AG08396 (cell line): ENCODE measurements at regions not wholly inside any gene's neighbourhood (a gene's known extent, or its start where the extent isn't known, plus 50 kb on each side); places are given as distances from the start of the nearest gene placed in this dataset.
A peak's percentile ranks its signal among the peaks of the same experiment; 100 is the strongest.

Experiments used
- DNase-seq: peaks from one replicate; pipeline ENCODE4 v3.0.0; 2012; ENCODE audit warnings: low spot score, mixed read lengths

DNA sequence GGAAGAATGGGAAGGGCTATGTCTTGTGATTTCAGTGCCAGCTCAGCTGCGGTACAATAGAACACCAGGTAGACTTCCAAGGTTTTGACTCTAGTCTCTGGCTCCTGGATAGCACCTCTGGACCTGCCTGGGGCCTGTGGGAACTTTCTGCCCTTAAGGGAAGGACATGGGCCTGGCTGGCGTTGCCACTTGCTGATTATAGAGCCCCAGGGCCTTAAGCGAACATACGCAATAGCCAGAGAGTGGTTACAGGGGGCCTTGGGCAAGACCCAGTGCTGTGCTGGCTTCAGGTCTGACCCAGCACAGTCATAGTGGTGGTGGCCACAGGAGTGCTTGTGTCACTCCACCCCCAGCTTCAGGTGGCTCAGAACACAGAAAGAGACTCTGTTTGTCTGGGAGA, 131.1 kb upstream of the COL21A1 start:
- DNase-seq = no peak

DNA sequence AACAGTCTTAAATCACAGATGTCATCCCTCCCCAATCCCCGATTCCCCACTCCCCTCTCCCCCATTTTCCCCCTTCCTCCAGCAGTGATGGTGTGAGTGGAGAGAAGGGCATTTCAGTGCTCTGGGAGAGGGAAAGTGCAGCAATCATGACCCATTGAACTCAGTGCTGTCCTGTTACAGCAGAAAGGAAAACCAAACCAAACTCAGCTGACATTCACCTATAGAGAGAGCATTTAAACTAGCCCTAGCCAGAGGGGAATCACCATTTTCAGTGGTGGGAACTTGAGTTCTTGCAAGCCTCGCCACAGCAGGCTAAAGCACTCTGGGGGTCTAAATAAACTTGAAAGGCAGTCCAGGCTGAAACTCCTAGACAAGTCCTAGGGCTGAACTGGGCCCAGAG, 129.9 kb upstream of the COL21A1 start:
- DNase-seq = no peak

DNA sequence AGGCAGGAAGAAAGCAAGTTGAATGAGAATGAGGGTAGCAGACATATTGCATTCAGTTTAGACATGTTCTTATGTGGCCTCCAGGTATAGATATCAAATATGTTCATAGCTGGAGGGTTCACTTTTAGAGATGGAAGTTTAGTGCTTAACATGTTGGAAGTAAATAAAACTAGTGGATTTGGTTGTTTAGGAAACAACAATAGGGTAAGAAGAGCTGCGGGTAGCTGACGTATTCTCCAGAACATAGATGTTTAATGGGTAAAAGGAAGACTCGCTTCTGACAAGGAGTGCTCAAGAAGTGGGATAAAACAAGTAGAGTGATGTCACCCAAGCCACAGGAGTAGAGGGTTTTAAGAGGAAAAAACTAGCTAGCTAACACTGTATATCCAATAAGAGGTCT, 128.4 kb upstream of the COL21A1 start:
- no peak for DNase-seq

DNA sequence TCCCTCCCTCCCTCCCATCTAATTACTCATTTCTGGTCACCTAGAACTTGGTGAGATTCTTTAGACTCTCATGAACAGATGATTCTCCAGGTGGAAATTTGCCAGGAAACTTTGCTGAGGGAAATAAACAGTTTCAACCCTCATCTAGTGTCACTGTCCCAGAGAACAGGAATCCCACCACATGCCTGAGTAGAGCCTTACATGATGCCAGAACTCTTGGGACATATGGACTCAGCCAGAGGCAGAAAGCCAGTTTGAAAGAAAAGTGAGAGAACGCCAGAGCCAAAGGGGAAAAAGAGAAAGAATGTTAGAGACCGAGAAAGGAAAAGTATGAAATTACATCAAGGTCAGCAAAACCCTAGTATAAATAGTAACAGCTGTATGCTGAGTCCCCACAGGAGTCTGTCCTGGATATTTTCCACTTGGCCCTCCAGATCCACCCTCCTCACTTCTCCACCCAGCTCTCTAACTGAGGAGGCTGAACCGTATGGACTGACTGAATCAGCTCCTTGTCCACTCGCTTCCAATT, 127.5 kb upstream of the COL21A1 start:
- peak; percentile 37 for DNase-seq

DNA sequence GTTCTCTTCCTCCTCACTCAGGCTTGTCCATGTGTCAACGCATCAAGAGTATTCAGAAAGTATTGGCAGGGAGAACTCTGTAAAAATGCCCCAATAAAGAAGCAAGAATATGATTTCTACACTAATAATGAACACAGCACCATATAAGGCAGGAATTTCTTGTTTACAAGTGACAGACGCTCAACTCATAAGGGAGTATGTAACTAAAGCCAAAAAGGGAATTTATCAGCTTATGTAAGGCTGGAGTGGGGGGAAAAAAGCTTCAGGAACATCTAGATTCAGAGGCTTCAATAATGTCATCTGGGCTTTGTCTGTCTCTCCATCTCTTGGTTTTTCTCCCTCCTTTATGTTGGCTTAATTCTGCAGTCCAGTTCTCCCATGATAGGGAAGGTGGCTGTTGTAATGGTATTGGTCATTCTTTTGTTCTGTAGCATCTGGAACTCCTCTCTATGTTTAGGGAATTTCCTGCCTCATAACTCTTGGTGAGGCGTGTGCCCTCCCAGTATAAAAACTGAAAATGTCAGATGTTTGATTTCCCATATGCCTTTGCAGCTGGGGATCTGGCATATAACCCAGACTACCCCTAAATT, 125.1 kb upstream of the COL21A1 start:
- no peak for DNase-seq

DNA sequence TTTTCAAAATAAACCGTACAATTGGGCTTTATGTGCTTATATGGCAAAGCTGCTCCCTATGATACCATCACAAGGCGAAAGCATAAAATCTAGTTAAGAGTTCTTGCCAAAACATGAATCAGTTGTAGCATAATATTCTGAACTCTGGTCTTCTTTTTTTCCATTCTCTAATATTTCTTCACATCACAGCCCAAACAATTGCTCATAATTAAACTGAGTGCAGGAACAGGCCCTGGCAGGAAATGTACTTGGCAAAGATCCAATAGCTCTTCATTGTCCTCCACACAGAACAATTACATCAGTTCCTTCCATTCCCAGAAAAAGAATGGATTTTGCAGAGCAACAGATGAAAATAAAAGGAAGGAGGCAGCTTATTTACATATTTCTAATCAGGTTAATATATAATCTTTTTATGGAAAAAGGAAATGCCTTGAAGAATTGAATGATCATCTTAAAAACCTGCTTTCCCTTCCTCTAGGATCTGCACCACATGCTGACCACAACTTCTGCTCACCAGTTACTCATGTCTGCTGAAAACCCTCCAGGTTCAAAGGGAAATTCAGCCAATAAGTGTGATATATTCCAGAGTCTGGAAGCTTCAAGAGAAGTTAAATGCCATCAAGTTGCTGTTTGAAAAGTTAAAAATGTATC, 123.3 kb upstream of the COL21A1 start:
- DNase-seq = peak; percentile 32

DNA sequence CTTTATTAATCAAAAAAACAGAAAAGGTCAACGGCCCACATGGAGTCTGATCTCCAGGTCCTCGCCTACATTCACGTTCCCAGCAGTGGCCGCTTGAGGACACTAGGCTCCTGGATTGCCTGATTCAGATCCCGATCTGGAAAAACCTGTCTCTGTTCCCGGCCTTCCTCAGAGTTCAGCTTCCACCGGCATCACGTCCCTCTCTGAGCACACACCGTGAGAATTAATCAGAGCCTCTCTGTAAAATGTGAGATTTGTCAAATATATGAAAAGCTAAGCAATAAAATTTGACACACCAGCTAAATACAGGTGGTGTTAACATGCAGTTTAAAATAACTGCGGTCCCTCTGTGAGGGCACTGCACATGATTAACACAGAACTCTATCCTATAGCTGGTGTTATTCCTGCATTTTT, 122.8 kb upstream of the COL21A1 start:
- peak; percentile 45 for DNase-seq

DNA sequence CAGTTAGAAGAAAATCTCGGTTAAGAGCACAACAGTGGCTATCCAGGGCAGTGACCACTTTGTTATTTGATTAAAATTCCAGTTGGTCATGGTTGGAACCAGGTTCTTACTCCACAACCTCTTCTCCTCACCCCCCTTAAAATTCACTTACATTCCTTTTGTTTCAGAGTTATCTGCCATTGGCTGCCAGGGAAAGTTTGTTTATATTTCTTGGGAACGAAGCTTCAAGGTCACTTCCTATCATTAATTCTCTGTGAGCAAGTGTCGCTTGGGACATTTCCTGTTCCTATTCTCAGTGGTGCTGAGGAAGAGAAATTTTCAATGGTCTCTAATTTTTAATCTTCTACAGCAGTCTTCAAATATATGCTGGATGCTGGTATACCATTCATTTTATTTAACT, 121.1 kb upstream of the COL21A1 start:
- no peak for DNase-seq

DNA sequence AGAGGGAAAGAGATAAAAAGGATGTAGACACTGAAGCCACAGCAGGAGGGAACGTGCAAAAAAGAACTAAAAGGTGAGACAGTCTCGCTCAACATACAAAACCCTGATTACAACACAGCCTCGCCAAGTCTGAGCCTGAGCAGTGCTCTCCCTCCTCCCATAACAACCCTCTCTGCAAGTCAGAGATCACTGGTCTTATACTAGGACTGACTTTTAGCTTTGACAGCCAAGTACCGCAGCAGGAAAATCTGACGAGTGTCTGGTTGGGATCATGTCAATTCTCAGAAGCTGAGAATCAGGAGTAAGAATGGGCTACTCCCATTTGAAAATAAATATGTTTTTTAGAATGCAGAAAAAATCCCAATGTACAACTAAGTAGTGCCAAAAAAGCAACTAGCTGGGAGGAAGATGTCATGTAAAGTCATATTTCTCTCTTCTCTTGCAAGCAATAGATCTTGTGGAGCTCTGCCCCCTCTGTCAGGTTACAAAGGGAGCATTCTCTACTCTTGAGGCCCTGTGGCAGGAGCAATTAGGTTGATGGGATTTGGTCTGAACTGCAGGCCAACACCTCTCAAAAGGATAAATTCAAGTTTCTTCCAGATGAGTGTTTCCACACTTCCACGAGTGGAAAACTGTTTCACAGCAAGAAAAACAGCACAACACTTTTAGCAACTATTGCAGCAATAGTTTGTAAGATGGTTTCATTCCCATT, 118.9 kb upstream of the COL21A1 start:
- DNase-seq = no peak

DNA sequence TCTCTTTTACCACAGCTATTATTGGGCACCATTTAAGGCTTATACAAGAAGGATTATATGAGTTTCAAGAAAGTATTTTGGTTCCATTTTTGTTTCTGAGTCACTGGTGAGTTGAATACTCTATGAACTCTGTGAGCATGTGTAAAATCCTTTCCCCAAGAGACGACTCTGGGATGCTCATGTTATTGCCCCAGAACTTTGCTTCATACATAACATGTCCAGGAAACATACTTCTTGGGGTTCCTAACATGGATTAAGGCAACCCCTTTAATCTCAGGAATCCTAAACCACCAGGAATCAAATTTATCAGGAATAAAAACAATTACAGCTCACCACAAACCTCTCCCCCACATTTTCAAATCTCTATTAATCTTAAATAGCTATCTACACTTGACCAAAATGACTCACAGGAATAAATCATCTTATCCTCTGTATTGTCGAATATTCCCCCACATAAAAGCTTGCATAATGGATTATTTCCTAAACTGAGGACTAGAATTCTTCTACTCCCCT, 117.5 kb upstream of the COL21A1 start:
- DNase-seq = no peak

DNA sequence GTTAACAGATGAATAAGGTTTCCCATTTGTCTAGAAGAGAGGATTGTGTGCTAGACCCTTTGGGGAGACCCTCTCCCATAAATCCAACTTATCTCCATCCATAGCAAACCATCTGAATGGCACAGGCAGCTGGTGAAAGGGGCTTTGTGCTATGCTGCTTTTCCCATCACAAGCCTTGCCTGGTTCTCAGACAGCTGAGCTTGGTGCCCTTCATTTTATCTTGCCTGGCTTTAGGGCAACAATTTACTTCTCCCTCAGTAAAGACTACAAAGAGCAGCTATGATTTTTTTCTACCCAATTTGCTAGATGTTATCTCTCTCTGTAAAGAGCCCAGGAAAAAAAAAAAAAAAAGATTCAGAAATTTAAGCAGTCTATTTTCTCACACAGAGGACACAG, 117.0 kb upstream of the COL21A1 start:
- no peak for DNase-seq

DNA sequence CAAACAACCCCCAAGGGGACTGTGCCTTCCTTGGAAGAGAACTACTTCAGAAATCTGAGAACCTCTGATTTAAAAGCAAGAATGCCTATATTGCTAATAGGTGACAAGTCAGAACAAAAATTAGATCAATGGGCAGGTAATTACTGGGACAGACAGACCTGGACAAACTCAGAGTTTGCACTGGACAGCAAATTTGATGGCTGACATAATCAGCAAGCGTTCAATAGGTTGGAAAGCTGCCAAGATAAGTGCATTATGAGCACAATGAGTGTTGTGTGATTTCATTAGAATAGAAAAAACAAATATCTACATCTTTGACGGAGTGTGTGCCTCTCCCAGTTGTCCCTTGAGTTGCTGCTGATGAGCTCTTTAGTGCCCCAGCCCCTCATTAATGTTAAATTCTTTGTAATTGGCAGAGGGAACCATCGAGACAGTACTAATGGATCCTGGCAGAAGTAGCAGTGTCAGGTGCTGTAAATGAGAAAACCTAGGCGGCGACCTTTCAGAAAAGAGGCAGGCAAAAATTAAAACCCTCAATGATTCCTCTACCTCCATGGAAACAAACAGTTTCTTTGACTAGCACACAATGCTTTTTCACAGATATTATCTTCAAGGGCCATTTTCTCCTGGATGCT, 116.5 kb upstream of the COL21A1 start:
- DNase-seq = no peak

DNA sequence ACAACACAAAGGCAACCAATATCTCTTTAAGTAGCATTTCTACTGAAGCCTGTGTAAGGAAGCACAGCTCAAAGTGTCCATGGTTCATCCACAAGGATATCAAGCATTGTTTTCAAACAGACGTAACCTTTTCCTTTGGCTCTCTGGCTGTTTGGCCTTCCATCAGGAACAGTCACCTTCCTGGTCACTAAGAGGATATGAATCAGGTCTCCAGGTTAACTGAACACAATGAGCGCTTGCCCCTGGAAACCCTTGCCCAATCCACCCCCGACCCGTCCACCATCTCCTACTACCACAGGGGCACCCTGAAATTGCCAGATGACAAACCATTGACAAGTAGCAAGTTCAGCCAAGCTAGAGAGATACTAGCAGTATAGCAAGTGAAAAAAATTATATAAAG, 114.4 kb upstream of the COL21A1 start:
- no peak for DNase-seq

DNA sequence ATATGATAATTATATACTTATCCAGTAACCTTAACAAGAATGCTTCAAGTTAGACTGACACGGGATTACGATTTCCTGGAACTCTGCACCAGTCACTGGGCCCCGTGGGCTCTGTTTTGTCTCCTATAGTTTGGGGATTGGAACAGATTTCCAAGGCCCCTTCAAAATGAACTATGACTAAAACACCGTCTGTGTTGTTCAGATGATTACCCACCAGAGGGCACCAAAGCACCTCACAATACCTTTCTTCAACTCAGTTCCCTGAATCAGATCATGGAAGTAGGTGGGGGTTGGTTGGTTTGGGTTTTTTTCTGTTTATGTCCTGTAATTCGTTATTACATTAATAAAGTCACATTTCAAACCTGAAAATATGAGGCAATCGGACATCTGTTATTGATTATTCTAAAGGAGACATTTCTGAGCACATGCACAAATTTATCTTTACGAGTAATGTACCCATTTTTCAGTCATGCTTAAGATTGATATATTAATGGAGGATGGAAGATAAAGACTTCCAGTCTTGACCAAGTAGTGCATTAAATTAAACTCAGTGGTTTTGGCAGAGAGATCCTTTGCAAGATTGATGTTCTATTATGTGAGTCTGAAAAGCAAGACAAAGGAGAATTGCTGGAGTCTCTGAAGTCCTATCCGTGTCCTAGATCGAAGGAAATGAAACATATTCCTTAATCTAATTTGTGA, 112.0 kb upstream of the COL21A1 start:
- DNase-seq = peak; percentile 54

DNA sequence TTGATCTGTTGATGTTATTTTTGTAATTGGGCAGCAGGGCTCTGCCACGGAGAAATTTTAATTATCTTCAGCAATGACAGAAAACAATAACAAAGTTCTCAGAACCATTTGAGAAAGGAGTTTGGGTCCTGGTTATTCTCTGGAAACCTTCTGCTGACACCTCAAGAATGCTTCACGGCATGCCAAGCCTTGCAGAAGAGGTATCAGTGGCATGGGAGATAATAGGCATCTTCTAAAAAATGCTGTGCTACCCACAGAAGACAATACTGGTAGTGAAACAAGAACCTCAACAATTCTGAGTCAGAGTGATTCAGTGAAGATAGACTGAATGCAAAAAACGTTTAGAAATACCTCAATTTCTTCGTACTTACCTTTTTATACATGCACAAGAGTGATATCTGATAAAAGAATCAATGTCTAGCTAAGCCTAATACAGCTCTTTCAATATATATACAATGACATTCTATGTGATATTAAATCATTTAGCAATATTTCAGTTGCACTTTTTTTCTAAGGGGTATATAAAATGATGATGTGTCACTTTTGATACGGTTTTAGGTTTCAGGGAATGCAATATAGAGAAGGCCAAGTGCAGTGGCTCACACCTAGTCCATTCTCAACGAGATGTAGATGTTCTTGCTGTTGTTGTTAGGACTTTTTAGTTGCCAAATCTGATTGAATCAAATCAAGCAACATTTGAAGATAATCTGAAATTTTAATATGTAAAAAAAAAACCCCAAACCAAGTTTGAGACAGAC, 110.4 kb upstream of the COL21A1 start:
- DNase-seq = no peak

DNA sequence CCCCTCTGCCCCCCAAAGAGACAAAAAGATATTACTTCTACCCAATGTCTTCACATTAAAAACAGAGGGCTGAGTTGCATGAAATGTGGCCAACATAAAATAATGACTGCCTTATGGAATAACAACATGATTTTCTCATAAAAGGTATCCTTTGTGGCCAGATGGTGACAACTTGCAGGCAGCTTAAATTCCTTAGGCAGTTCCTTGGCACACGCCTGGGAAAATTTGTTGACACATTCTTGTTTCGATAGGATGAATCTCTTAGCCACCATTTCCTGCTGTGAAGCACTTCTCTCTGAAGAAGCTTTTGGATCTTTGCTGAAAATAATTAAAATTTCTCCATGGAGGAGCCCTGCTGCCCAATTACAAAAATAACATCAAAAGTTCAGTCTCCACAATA, 109.0 kb upstream of the COL21A1 start:
- no peak for DNase-seq

DNA sequence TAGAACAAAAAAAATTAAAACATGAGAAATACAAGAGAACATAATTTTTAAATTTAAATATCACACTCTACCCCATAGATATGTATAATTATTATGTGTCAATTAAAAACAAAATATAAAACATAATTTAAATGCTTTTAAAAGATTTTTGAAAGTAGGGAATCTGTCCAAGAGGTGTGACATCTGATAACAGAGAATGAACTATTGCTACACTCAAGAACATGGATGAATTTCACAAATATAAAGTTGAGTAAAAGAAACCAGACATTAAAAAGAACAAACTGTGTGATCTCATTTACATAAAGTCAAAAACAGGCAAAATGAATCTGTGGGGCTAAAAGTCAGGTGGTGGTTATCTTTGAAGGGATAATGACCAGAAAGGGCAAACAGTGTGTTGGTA, 106.5 kb upstream of the COL21A1 start:
- no peak for DNase-seq

DNA sequence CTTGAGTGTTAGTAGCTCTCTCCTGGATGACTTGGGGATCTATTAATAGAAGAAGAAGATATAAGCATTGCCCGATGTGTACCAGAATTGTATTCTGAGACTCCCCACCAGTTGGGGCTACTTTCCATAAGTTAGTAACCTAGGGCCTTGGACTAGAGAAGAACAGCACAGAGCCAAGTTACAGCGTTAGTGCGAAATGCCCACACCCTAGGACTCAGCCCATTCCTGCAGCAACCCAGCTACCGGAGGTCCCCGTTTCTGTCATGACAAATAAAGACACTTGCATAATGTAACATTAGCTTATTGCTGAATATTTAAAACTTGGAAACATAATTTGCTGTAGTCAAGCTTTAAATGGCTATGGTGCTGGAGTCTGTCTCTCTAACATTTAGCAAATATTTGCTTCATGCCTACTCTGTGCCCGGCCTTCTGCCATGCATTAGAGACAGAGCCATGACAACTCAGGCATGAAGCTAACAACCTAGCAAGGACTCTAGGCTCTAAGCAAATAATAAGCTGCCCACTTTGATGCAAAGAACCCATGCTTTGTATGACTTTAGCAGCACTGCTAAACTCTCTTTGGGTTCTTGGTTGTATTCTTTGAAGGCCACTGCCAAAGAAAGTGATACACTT, 103.4 kb upstream of the COL21A1 start:
- DNase-seq = no peak

DNA sequence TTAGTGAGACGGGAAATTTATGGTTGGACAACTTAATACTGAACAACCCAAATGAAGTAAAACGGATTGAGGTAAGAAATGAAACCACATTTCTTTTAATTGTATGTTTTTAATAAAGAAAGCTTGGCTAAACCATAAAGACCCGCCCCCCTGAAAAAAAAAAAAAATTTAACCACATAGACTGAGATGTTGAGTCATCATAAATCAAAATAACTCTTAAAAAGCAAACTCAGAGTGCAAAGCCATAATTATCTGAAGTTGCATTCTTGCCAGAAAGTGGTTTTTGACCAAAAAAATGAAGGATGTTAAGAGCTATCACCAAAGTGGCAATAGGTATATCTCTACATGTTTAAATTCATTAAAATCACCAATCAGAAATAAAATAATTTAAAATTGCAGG, 101.8 kb upstream of the COL21A1 start:
- DNase-seq = no peak

DNA sequence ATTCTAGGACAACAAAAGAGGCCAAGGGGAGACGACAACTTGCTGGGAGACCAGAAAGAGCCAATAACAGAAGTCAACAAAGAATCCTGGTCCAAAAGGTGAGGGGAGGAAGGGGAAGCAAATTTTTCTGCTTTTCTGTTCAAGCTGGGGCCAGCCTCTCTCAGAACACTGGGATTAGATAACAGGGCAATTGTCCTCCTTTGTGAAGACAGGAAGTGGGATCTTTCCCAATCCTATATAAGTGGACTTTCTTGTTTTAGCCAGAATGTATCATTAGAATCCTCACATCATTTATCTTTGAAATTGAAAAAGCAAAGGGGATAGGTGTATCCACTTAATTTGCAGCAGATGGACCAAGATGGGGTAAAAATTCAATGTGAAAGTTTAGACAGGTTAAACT, 101.2 kb upstream of the COL21A1 start:
- no peak for DNase-seq

DNA sequence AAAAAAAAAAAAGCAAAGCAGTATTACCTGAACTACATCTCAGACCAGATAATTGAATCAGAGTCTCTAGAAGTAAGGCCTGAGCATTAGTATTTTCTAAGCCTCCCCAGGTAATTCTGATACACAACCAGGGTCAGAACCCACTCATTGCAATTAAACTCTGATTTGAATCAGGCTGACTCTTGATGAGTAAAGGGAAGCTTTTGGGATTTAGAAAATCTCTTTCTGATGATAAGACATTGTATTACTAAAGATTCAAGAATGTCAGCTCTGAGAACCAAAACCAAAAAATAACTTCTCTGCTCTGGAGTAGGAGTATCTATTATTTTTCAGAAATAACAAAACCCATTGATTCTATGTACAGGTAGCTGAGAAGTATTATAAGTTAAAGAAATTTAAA, 100.1 kb upstream of the COL21A1 start:
- DNase-seq = no peak
